Bone marrow (tissue), 2 donors: ENCODE measurements at regions not wholly inside any gene's neighbourhood (a gene's known extent, or its start where the extent isn't known, plus 50 kb on each side); places are given as distances from the start of the nearest gene placed in this dataset.

ENCODE experiments used
- DNase-seq, 2 donors: peaks; one replicate each; lab custom pipeline; 2025; lab: John Stamatoyannopoulos, UW

GRCh38 chr13:44022196-44022595 lies 142.5 kb downstream of the LACC1 start:
- no peak for DNase-seq

- DNase-seq = no peak
Measured at GRCh38 chr13:44024167-44024845, 144.6 kb downstream of the LACC1 start.

GRCh38 chr13:44024846-44025195 lies 145.1 kb downstream of the LACC1 start:
- DNase-seq = no peak

- DNase-seq = no peak
Measured at GRCh38 chr13:44026194-44026593, 146.5 kb downstream of the LACC1 start.

GRCh38 chr13:44028734-44029133 lies 149.0 kb downstream of the LACC1 start:
- DNase-seq = no peak

GRCh38 chr13:44030615-44031014 lies 150.9 kb downstream of the LACC1 start:
- DNase-seq = no peak

- DNase-seq = no peak
Measured at GRCh38 chr13:44031555-44031954, 151.9 kb downstream of the LACC1 start.

GRCh38 chr13:44032802-44033201 lies 153.1 kb downstream of the LACC1 start:
- no peak for DNase-seq

GRCh38 chr13:44035400-44035799 lies 155.7 kb downstream of the LACC1 start:
- no peak for DNase-seq

- DNase-seq = no peak
Measured at GRCh38 chr13:44040070-44040817, 160.5 kb downstream of the LACC1 start.

GRCh38 chr13:44040818-44041100 lies 161.1 kb downstream of the LACC1 start:
- no peak for DNase-seq

- no peak for DNase-seq
Measured at GRCh38 chr13:44044547-44045179, 165.0 kb downstream of the LACC1 start.

GRCh38 chr13:44045180-44045562 lies 165.5 kb downstream of the LACC1 start:
- DNase-seq = no peak

- DNase-seq = no peak
Measured at GRCh38 chr13:44046428-44046827, 166.7 kb downstream of the LACC1 start.

- DNase-seq = no peak
Measured at GRCh38 chr13:44048326-44048725, 168.6 kb downstream of the LACC1 start.

GRCh38 chr13:44049081-44049945 lies 169.6 kb downstream of the LACC1 start:
- no peak for DNase-seq

GRCh38 chr13:44050450-44051063 lies 170.9 kb downstream of the LACC1 start:
- DNase-seq = peak in 1 of 2 donors; percentile 27

- no peak for DNase-seq
Measured at GRCh38 chr13:44051405-44051804, 171.7 kb downstream of the LACC1 start.

GRCh38 chr13:44051918-44052675 lies 172.4 kb downstream of the LACC1 start:
- DNase-seq = no peak

GRCh38 chr13:44052780-44053184 lies 173.1 kb downstream of the LACC1 start:
- DNase-seq = no peak

GRCh38 chr13:44053208-44053607 lies 173.5 kb downstream of the LACC1 start:
- DNase-seq = no peak
